A673 (cell line): ENCODE measurements at regions not wholly inside any gene's neighbourhood (a gene's known extent, or its start where the extent isn't known, plus 50 kb on each side); places are given as distances from the start of the nearest gene placed in this dataset.

Experiments
- BruUV-seq: library from RNA; stranded (reverse); fragments of 400-500 nt; replicated peaks from 2 replicates; lab custom pipeline; 2021; lab: Mats Ljungman, UMichigan
- CTCF ChIA-PET: fragments of 300-600 bp; sonication (Branson Sonifier 250); formaldehyde crosslinking; loops from one replicate; lab custom pipeline; 2022; ENCODE audit warnings: antibody characterized with exemption; lab: Charles Lee
- POLR2A ChIA-PET: fragments of 300-600 bp; sonication (Branson Sonifier 250); formaldehyde crosslinking; loops from one replicate; lab custom pipeline; 2022; ENCODE audit warnings: antibody characterized with exemption; ENCODE audit not compliant: low non-redundant PET; lab: Charles Lee
- DNase-seq: peaks from one replicate; pipeline ENCODE4 v3.0.0-alpha.2; 2015; ENCODE audit warnings: low spot score
- H3K27ac ChIP-seq: fragments of 200-600 bp; sonication (generic); 2 replicates; pipeline ENCODE4 v1.5.1; 2016; ENCODE audit warnings: mixed run types, low read depth, mild to moderate bottlenecking, mixed read lengths, antibody characterized with exemption, low read length; ENCODE audit not compliant: poor library complexity, severe bottlenecking
- H3K27me3 ChIP-seq: fragments of 200-600 bp; sonication (generic); replicated peaks from 2 replicates; pipeline ENCODE4 v1.6.1; 2017; ENCODE audit warnings: mixed run types, low read depth, mild to moderate bottlenecking, mixed read lengths, antibody characterized with exemption, low read length; ENCODE audit not compliant: insufficient read depth, poor library complexity
- H3K36me3 ChIP-seq: fragments of 200-600 bp; sonication (generic); 2 replicates; pipeline ENCODE4 v1.6.1; 2016; ENCODE audit warnings: mixed run types, mild to moderate bottlenecking, mixed read lengths, antibody characterized with exemption, low read length; ENCODE audit not compliant: insufficient read depth, poor library complexity, severe bottlenecking
- H3K4me1 ChIP-seq: fragments of 200-600 bp; sonication (generic); 2 replicates; pipeline ENCODE4 v1.6.1; 2017; ENCODE audit warnings: mixed run types, mild to moderate bottlenecking, mixed read lengths, antibody characterized with exemption, low read length; ENCODE audit not compliant: insufficient read depth, poor library complexity, severe bottlenecking
- H3K4me3 ChIP-seq: fragments of 200-600 bp; sonication (generic); 2 replicates; pipeline ENCODE4 v1.5.1; 2016; ENCODE audit warnings: low read depth, mixed run types, mild to moderate bottlenecking, mixed read lengths, low read length; ENCODE audit not compliant: poor library complexity, severe bottlenecking
- H3K9me3 ChIP-seq: fragments of 200-600 bp; sonication (generic); 2 replicates; pipeline ENCODE4 v1.6.1; 2016; ENCODE audit warnings: mixed run types, low read depth, mild to moderate bottlenecking, mixed read lengths, antibody characterized with exemption, low read length; ENCODE audit not compliant: poor library complexity, severe bottlenecking
- CTCF ChIP-seq: fragments of 300-800, 200-600 bp; sonication (generic); conservative IDR thresholded peaks from 2 replicates; pipeline ENCODE4 v1.5.1; 2017; ENCODE audit warnings: low read depth, mild to moderate bottlenecking, antibody characterized with exemption, low read length, moderate library complexity, mixed read lengths
- EZH2 ChIP-seq: fragments of 200-600 bp; sonication (generic); IDR thresholded peaks from 2 replicates; pipeline ENCODE4 v1.6.1; 2017; ENCODE audit warnings: borderline replicate concordance, low read depth, mild to moderate bottlenecking, mixed read lengths, antibody characterized with exemption, low read length; ENCODE audit not compliant: poor library complexity, severe bottlenecking
- intact Hi-C: fragments of 100-400 bp; cut with micrococcal nuclease; formaldehyde crosslinking; loops from one replicate; pipeline ENCODE4 v1.10.0; 2022; ENCODE audit not compliant: unreplicated experiment

- intact Hi-C loops = no loop called here
- Histone ChIP-seq H3K27me3 (no peaks in the 10 kb centered on the region), H3K36me3 (peaks cover 8% of the 10 kb centered on the region), H3K9me3 (no peaks in the 10 kb centered on the region), H3K27ac (peak overlapping the region; percentile 65), H3K4me3 (no peak overlapping the region), H3K4me1 (peaks cover 63% of the 10 kb centered on the region)
- DNase-seq = no peak
- ChIA-PET CTCF (no interaction called here), POLR2A (no interaction called here)
- no peak for TF ChIP-seq CTCF
- no peak for TF ChIP-seq EZH2
- BruUV-seq = no TSS peak
Observed at GRCh38 chr17:77479372-77480198, 338.8 kb downstream of the SEC14L1 start.

- H3K4me1 ChIP-seq = peaks cover 57% of the 10 kb centered on the region
- no peaks in the 10 kb centered on the region for H3K27me3 ChIP-seq
- no peak overlapping the region for H3K4me3 ChIP-seq
- no peak for DNase-seq
- H3K9me3 ChIP-seq = no peaks in the 10 kb centered on the region
- intact Hi-C loops = no loop called here
- TF ChIP-seq CTCF = no peak
- ChIA-PET POLR2A (no interaction called here), CTCF (no interaction called here)
- peak overlapping the region; percentile 65 for H3K27ac ChIP-seq
- no TSS peak for BruUV-seq
- peaks cover 8% of the 10 kb centered on the region for H3K36me3 ChIP-seq
Observed at GRCh38 chr17:77480199-77480508, 339.4 kb downstream of the SEC14L1 start.

- POLR2A ChIA-PET = no interaction called here
- no peak overlapping the region for H3K4me3 ChIP-seq
Observed at GRCh38 chr17:77480509-77481215, 339.9 kb downstream of the SEC14L1 start.

More at GRCh38 chr17:77480509-77481215, 339.9 kb downstream of the SEC14L1 start:
- CTCF ChIA-PET = no interaction called here
- Histone ChIP-seq H3K36me3 (peaks cover 8% of the 10 kb centered on the region), H3K27me3 (no peaks in the 10 kb centered on the region), H3K27ac (peak overlapping the region; percentile 65), H3K9me3 (no peaks in the 10 kb centered on the region), H3K4me1 (peaks cover 52% of the 10 kb centered on the region)
- intact Hi-C loops = no loop called here
- TF ChIP-seq CTCF (no peak), EZH2 (no peak)
- DNase-seq = no peak
- no TSS peak for BruUV-seq
